ENCODE measurements at regions not wholly inside any gene's neighbourhood (a gene's known extent, or its start where the extent isn't known, plus 50 kb on each side); places are given as distances from the start of the nearest gene placed in this dataset.

DNA sequence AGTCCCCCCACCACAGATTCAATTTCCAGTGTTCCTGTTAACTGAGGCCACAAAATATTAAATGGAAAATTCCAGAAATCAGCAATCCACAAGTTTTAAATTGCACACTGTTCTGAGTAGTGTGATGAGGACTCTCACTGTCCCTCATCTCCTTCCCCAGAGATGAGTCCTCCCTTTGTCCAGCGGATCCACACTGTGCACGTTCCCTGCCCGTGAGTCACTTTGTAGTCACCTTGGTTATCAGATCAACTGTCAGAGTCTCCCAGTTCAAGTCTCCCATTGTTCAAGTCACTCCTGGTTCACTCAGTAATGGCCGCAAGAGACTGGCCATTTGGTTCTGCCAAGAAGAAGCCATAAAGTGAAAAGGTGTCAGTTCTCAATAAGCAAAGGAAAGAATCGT, 168.6 kb upstream of the AFDN start:
- no TSS peak for BruUV-seq (replicated peaks)
- no peaks in the 10 kb centered on the region for H3K27me3 ChIP-seq (replicated peaks; ENCODE audit: control insufficient read depth, insufficient read depth, low read length)
- POLR2A ChIA-PET, result no interaction called here
- no peaks in the 10 kb centered on the region for H3K36me3 ChIP-seq (ENCODE audit: control insufficient read depth, insufficient read depth, low read length)
- H3K9me3 Mint-ChIP-seq (ENCODE audit: unreplicated experiment), result no peaks in the 10 kb centered on the region
- no peak for DNase-seq
- no peak overlapping the region for H3K4me3 Mint-ChIP-seq (ENCODE audit: unreplicated experiment)
- CTCF ChIA-PET, result no interaction called here
- peaks cover 11% of the 10 kb centered on the region for H3K4me1 ChIP-seq
- no peaks in the 10 kb centered on the region for H3K36me3 Mint-ChIP-seq (ENCODE audit: insufficient read depth, unreplicated experiment)
- no peaks in the 10 kb centered on the region for H3K27me3 Mint-ChIP-seq (ENCODE audit: insufficient read depth, unreplicated experiment)
- H3K27ac Mint-ChIP-seq (ENCODE audit: unreplicated experiment), result no peak overlapping the region
- no peaks in the 10 kb centered on the region for H3K9me3 ChIP-seq
- TF ChIP-seq, protein P1, sequence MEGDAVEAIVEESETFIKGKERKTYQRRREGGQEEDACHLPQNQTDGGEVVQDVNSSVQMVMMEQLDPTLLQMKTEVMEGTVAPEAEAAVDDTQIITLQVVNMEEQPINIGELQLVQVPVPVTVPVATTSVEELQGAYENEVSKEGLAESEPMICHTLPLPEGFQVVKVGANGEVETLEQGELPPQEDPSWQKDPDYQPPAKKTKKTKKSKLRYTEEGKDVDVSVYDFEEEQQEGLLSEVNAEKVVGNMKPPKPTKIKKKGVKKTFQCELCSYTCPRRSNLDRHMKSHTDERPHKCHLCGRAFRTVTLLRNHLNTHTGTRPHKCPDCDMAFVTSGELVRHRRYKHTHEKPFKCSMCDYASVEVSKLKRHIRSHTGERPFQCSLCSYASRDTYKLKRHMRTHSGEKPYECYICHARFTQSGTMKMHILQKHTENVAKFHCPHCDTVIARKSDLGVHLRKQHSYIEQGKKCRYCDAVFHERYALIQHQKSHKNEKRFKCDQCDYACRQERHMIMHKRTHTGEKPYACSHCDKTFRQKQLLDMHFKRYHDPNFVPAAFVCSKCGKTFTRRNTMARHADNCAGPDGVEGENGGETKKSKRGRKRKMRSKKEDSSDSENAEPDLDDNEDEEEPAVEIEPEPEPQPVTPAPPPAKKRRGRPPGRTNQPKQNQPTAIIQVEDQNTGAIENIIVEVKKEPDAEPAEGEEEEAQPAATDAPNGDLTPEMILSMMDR (IDR thresholded peaks at IDR 0.05; ENCODE audit: insufficient read depth in 1 of 2, low read depth in 1 of 2, low read length in 1 of 2, severe bottlenecking in 1 of 2, unreplicated experiment in 1 of 2), result no peak
- no peaks in the 10 kb centered on the region for H3K4me1 Mint-ChIP-seq (ENCODE audit: low read depth, unreplicated experiment)
- intact Hi-C loops (cut with micrococcal nuclease; ENCODE audit: unreplicated experiment), result no loop called here
- H3K4me3 ChIP-seq (ENCODE audit: low read depth, low read length), result no peak overlapping the region

DNA sequence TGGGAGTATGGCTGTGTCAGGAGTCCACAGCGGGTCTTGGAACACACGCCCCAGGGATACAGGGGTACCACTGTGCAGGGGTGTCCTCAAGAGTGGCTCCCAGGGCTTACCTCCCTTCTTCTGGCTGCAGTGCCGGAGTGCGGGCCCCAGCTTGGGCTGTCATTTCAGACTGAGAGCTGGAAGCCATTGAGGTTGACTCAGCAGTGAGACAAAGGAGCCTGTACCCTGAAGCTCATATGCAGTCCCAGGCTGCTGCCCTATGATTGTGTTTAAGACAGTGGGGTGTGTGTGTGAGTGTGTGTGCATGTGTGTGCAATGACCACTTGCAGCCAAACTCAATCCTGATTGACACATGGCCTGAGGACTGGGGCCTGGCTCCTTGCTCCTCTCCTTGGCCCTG, 167.7 kb upstream of the AFDN start:
- no peak overlapping the region for H3K4me3 ChIP-seq (ENCODE audit: low read depth, low read length)
- H3K4me1 Mint-ChIP-seq (ENCODE audit: low read depth, unreplicated experiment), result no peaks in the 10 kb centered on the region
- CTCF ChIA-PET, result no interaction called here
- H3K36me3 ChIP-seq (ENCODE audit: control insufficient read depth, insufficient read depth, low read length), result no peaks in the 10 kb centered on the region
- no peaks in the 10 kb centered on the region for H3K27me3 Mint-ChIP-seq (ENCODE audit: insufficient read depth, unreplicated experiment)
- no peak for DNase-seq
- intact Hi-C loops (cut with micrococcal nuclease; ENCODE audit: unreplicated experiment), result no loop called here
- TF ChIP-seq, protein P1 (IDR thresholded peaks at IDR 0.05; ENCODE audit: insufficient read depth in 1 of 2, low read depth in 1 of 2, low read length in 1 of 2, severe bottlenecking in 1 of 2, unreplicated experiment in 1 of 2), result no peak
- no peak overlapping the region for H3K4me3 Mint-ChIP-seq (ENCODE audit: unreplicated experiment)
- no peaks in the 10 kb centered on the region for H3K9me3 Mint-ChIP-seq (ENCODE audit: unreplicated experiment)
- no peaks in the 10 kb centered on the region for H3K9me3 ChIP-seq
- no peaks in the 10 kb centered on the region for H3K27me3 ChIP-seq (replicated peaks; ENCODE audit: control insufficient read depth, insufficient read depth, low read length)
- BruUV-seq (replicated peaks), result no TSS peak
- peaks cover 11% of the 10 kb centered on the region for H3K4me1 ChIP-seq
- POLR2A ChIA-PET, result no interaction called here
- H3K36me3 Mint-ChIP-seq (ENCODE audit: insufficient read depth, unreplicated experiment), result no peaks in the 10 kb centered on the region
- H3K27ac Mint-ChIP-seq (ENCODE audit: unreplicated experiment), result no peak overlapping the region

DNA sequence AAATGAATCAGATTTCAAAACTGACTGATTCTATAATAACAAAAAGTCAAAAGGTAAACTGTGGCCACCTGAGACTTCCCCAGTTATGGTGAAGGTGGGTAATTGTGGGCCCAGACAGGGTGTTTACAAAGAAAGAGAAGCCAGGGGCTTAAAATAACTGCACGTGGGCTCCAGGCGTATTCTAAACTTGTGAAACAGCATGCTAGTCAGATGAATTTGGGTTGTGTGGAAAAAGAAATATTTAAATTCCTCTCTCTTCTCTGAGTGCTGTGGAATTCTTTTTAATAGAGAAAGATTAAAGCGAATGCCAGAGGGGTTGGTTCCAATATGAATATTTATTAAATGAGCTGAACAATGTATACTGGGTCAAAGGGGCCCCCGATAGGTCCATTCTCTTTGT, 166.3 kb upstream of the AFDN start:
- Histone ChIP-seq H3K4me1 (peaks cover 11% of the 10 kb centered on the region), H3K9me3 (no peaks in the 10 kb centered on the region), H3K4me3 (ENCODE audit: low read depth, low read length) (no peak overlapping the region), H3K36me3 (ENCODE audit: control insufficient read depth, insufficient read depth, low read length) (no peaks in the 10 kb centered on the region), H3K27me3 (replicated peaks; ENCODE audit: control insufficient read depth, insufficient read depth, low read length) (no peaks in the 10 kb centered on the region)
- intact Hi-C loops (cut with micrococcal nuclease; ENCODE audit: unreplicated experiment), result no loop called here
- TF ChIP-seq, protein P1 (IDR thresholded peaks at IDR 0.05; ENCODE audit: insufficient read depth in 1 of 2, low read depth in 1 of 2, low read length in 1 of 2, severe bottlenecking in 1 of 2, unreplicated experiment in 1 of 2), result no peak
- BruUV-seq (replicated peaks), result no TSS peak
- no peaks in the 10 kb centered on the region for H3K27me3 Mint-ChIP-seq (ENCODE audit: insufficient read depth, unreplicated experiment)
- no peak overlapping the region for H3K27ac Mint-ChIP-seq (ENCODE audit: unreplicated experiment)
- ChIA-PET POLR2A (no interaction called here), CTCF (no interaction called here)
- DNase-seq, result no peak
- H3K9me3 Mint-ChIP-seq (ENCODE audit: unreplicated experiment), result no peaks in the 10 kb centered on the region
- no peaks in the 10 kb centered on the region for H3K4me1 Mint-ChIP-seq (ENCODE audit: low read depth, unreplicated experiment)
- no peaks in the 10 kb centered on the region for H3K36me3 Mint-ChIP-seq (ENCODE audit: insufficient read depth, unreplicated experiment)
- H3K4me3 Mint-ChIP-seq (ENCODE audit: unreplicated experiment), result no peak overlapping the region
